Right cardiac atrium (tissue), 5 donors: ENCODE measurements at regions not wholly inside any gene's neighbourhood (a gene's known extent, or its start where the extent isn't known, plus 50 kb on each side); places are given as distances from the start of the nearest gene placed in this dataset.

Experiments
- ATAC-seq, 2 donors: fragments of 200-7000 bp; cut with Tn5 transposase; one replicate each; pipeline versions ENCODE4 v1.8.0 to v1.9.1; 2020; ENCODE audit warnings: moderate library complexity in 2 of 2, mild to moderate bottlenecking in 1 of 2
- DNase-seq, 3 donors: peaks; one replicate each; pipeline ENCODE4 v3.0.0-alpha.2; 2020
- H3K27ac ChIP-seq: one replicate; pipeline ENCODE4 v1.5.1; 2013; ENCODE audit warnings: mild to moderate bottlenecking, low read length, control low read depth, moderate library complexity
- H3K27me3 ChIP-seq: one replicate; pipeline ENCODE4 v1.6.1; 2013; ENCODE audit not compliant: control insufficient read depth, insufficient read depth
- H3K4me1 ChIP-seq: one replicate; pipeline ENCODE4 v1.6.1; 2013; ENCODE audit warnings: low read length; ENCODE audit not compliant: control insufficient read depth, insufficient read depth
- H3K4me3 ChIP-seq: one replicate; pipeline ENCODE4 v1.5.1; 2013; ENCODE audit warnings: low read length, control low read depth
- H3K9me3 ChIP-seq: one replicate; pipeline ENCODE4 v1.6.1; 2013; ENCODE audit warnings: low read length; ENCODE audit not compliant: control insufficient read depth
- WGBS: extraction: QIAGEN DNeasy Blood & Tissue Kit; methylation state at CpG from one replicate; pipeline ENCODE4 v1.1.7; 2013; 5-methylcytosine and 5-hydroxymethylcytosine counted together
- intact Hi-C, 4 donors: fragments of 100-400 bp; cut with DNase I; formaldehyde crosslinking; loops; one replicate each; pipeline versions ENCODE4 v1.11.0 to v1.14.0; 2022 to 2023
- donor health status: healthy with polysubstance abuse.
- donor health status: DM: no; HTN: yes; CAD: no.
- donor health status: DM: no; HTN: no; CAD: no.
- donor health status: DM: no; HTN: yes; CAD: no; lungs with severe emphysema.
- donor health status: DM: yes; HTN: yes; CAD: no.

GRCh38 chr13:29909081-29909730 lies 58.8 kb upstream of the UBL3 start:
- Histone ChIP-seq H3K4me1 (no peaks in the 10 kb centered on the region), H3K9me3 (no peaks in the 10 kb centered on the region), H3K27ac (no peak overlapping the region), H3K27me3 (no peaks in the 10 kb centered on the region), H3K4me3 (no peak overlapping the region)
- intact Hi-C loops = no loop called here
- DNase-seq (no peak), ATAC-seq (no peak)
- 77% methylated on average over 11 of the region's 11 CpGs for WGBS

DNA sequence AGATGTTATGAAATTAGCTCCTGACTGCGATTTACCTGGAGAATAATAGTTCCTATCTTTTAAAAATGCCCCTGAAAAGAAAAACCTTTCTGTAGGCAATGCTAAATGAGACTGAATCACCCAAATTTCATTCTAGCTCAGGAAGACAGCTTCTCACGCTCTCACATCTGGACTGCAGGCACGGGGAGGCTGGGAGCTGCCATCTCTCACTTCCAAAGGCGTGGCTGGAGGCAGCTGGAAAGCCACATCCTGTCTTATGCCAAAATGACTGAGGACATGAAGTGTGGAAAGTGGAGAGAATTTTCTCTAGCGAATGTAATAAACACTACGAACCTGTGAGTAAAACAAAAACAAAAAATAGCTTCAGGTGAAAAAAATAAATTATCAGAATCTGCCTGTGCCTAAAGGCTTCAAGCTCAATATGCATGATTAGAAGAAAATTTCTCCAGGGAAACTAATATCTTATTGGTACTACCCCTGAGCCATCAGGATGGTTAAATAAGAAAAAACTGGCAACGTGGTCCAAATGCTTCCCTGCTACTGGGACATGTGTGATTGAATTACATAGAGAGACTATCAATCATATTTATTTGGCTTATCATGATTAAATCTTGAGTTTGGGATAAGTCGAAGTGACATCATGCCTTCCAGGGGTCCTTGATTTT lies 58.1 kb upstream of the UBL3 start:
- DNase-seq (peak; percentile 34 to 78 (median 61)), ATAC-seq (peak in 1 of 2 donors; percentile 35)
- H3K4me1 ChIP-seq = no peaks in the 10 kb centered on the region
- H3K9me3 ChIP-seq = no peaks in the 10 kb centered on the region
- 59% methylated on average over 8 of the region's 8 CpGs for WGBS
- intact Hi-C loops = no loop called here
- no peaks in the 10 kb centered on the region for H3K27me3 ChIP-seq
- H3K4me3 ChIP-seq = no peak overlapping the region
- no peak overlapping the region for H3K27ac ChIP-seq

DNA sequence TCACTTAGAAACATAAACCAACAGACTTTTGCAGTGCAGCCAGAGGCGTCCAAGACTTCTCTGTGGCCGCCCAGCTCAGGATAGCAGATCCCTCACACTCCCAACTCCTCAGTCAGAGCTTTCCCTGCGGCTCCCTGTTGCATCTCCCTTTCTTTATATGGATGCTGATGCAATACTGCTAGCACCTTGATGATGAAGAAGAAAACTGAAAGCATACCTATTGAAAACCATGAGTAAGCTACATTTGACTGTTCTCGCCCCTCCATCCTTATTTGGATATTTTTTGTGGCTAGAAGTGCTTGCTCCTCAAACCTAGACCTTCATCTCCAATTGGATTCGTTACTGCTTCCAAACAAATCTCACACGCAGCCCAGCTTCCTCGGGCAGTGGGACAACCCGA lies 57.3 kb upstream of the UBL3 start:
- Histone ChIP-seq H3K4me3 (no peak overlapping the region), H3K27ac (no peak overlapping the region), H3K9me3 (no peaks in the 10 kb centered on the region), H3K27me3 (no peaks in the 10 kb centered on the region), H3K4me1 (no peaks in the 10 kb centered on the region)
- 92% methylated on average over 8 of the region's 8 CpGs for WGBS
- no peak for ATAC-seq
- intact Hi-C loops = no loop called here
- no peak for DNase-seq

GRCh38 chr13:29906432-29907011 lies 56.1 kb upstream of the UBL3 start:
- Histone ChIP-seq H3K4me1 (no peaks in the 10 kb centered on the region), H3K27ac (no peak overlapping the region), H3K4me3 (no peak overlapping the region), H3K27me3 (no peaks in the 10 kb centered on the region), H3K9me3 (no peaks in the 10 kb centered on the region)
- intact Hi-C loops = no loop called here
- ATAC-seq (no peak), DNase-seq (no peak)
- WGBS = 80% methylated on average over 6 of the region's 6 CpGs

DNA sequence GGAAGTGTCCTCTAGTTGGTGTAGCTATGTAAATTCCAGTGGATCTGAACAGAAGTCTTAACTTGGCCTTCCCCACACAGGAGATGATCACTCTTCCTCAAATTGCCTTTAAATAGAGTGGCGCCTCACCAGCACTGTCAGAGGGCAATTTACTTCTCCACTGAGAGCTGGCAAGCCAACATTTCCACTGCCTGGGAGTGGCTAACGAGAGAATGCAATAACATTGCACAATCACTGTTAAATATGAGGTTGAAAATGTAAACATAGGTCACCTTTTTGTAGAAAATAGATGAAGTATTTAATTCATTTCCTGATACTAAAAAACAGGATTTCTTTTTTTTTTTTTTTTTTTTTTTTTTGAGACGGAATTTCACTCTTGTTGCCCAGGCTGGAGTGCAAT lies 55.4 kb upstream of the UBL3 start:
- Histone ChIP-seq H3K9me3 (no peaks in the 10 kb centered on the region), H3K27ac (no peak overlapping the region), H3K4me3 (no peak overlapping the region), H3K4me1 (no peaks in the 10 kb centered on the region), H3K27me3 (no peaks in the 10 kb centered on the region)
- peak in 1 of 3 donors; percentile 48 for DNase-seq
- ATAC-seq = peak; percentile 73 to 75
- intact Hi-C loops = no loop called here
- 75% methylated on average over 3 of the region's 3 CpGs for WGBS

- Histone ChIP-seq H3K4me1 (no peaks in the 10 kb centered on the region), H3K27ac (no peak overlapping the region), H3K27me3 (no peaks in the 10 kb centered on the region), H3K9me3 (no peaks in the 10 kb centered on the region), H3K4me3 (no peak overlapping the region)
- WGBS = 74% methylated on average over 4 of the region's 4 CpGs
- DNase-seq (no peak), ATAC-seq (no peak)
- intact Hi-C loops = no loop called here
These were observed 53.6 kb upstream of the UBL3 start for GRCh38 chr13:29903996-29904395.

- no peaks in the 10 kb centered on the region for H3K4me1 ChIP-seq
- WGBS = 76% methylated on average over 3 of the region's 3 CpGs
- no peak overlapping the region for H3K4me3 ChIP-seq
- DNase-seq = no peak
- no peaks in the 10 kb centered on the region for H3K9me3 ChIP-seq
- intact Hi-C loops = no loop called here
- ATAC-seq = no peak
- no peaks in the 10 kb centered on the region for H3K27me3 ChIP-seq
- H3K27ac ChIP-seq = no peak overlapping the region
These were observed 53.1 kb upstream of the UBL3 start for GRCh38 chr13:29903543-29903942.

DNA sequence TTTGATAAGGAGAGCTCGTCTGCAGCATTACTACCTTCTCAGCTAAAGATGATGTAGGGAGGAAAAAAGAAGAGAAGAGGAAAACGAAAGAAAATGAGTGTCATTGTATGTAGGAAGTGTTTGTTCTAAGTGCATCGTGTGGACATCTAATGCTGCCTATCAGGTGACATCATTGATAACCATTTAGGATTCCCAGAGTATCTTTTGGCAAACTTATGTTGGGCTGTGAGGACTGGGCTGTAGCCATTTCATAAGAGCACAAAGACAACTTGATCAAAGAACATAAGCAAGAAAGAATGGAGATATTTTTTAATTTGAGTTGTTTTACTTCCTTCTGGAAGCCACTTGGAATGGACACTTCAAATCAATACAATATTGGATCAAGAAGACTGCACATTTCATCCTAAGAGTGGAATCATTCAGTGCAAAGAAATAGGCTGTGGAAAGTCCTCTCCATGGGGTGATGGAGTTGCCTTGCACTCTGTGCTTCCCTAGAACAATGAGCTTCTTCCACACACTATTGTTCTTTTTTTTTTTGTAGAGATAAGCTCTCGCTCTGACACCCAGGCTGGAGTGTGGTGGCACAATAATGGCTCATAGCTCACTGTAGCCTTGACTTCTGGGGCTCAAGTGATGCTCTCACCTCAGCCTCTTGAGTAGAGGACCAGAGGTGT lies 52.4 kb upstream of the UBL3 start:
- Histone ChIP-seq H3K4me1 (no peaks in the 10 kb centered on the region), H3K9me3 (no peaks in the 10 kb centered on the region), H3K4me3 (no peak overlapping the region), H3K27ac (no peak overlapping the region), H3K27me3 (no peaks in the 10 kb centered on the region)
- WGBS = 29% methylated on average over 4 of the region's 4 CpGs
- ATAC-seq (no peak), DNase-seq (no peak)
- intact Hi-C loops = no loop called here

GRCh38 chr13:29901710-29902631 lies 51.6 kb upstream of the UBL3 start:
- Histone ChIP-seq H3K27me3 (no peaks in the 10 kb centered on the region), H3K27ac (no peak overlapping the region), H3K4me1 (no peaks in the 10 kb centered on the region), H3K9me3 (no peaks in the 10 kb centered on the region), H3K4me3 (no peak overlapping the region)
- intact Hi-C loops = no loop called here
- ATAC-seq (peak in 1 of 2 donors; percentile 26), DNase-seq (peak in 1 of 3 donors; percentile 41)
- 49% methylated on average over 11 of the region's 11 CpGs for WGBS
